Fibroblast of lung (primary cell): ENCODE measurements at regions not wholly inside any gene's neighbourhood (a gene's known extent, or its start where the extent isn't known, plus 50 kb on each side); places are given as distances from the start of the nearest gene placed in this dataset.

Source experiments
- EZH2 ChIP-seq: IDR thresholded peaks from 2 replicates; pipeline ENCODE4 v1.5.1; 2012; ENCODE audit warnings: low read length, control low read depth, mild to moderate bottlenecking; ENCODE audit errors: missing control alignments
- TF ChIP-seq, protein P1 (sequence below), 2 donors: IDR thresholded peaks in 1 of 2; conservative IDR thresholded peaks in 1 of 2; 1 replicate in 1 of 2; 2 replicates in 1 of 2; pipeline ENCODE4 v1.5.1; 2011 to 2012; ENCODE audit warnings: low read length in 2 of 2, control low read depth in 1 of 2, inconsistent platforms in 1 of 2, low read depth in 1 of 2, mild to moderate bottlenecking in 1 of 2

DNA sequence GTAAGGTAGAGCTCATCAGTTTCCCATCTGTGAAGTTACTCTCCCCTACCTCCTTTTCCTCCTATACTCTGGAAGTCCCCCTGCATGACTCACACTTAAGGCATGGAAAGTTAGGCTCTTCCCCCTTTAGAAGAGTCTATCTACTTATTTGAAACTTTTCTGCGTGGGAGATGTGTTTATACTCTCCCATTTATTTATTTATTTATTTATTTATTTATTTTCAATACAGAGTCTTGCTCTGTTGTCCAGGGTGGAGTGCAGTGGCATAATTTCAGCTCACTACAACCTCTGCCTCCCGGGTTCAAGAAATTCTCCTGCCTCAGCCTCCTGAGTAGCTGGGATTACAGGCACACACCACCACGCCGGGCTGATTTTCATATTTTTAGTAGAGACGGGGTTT lies 107.5 kb upstream of the JCAD start:
- TF ChIP-seq EZH2, result no peak
- TF ChIP-seq, protein P1, sequence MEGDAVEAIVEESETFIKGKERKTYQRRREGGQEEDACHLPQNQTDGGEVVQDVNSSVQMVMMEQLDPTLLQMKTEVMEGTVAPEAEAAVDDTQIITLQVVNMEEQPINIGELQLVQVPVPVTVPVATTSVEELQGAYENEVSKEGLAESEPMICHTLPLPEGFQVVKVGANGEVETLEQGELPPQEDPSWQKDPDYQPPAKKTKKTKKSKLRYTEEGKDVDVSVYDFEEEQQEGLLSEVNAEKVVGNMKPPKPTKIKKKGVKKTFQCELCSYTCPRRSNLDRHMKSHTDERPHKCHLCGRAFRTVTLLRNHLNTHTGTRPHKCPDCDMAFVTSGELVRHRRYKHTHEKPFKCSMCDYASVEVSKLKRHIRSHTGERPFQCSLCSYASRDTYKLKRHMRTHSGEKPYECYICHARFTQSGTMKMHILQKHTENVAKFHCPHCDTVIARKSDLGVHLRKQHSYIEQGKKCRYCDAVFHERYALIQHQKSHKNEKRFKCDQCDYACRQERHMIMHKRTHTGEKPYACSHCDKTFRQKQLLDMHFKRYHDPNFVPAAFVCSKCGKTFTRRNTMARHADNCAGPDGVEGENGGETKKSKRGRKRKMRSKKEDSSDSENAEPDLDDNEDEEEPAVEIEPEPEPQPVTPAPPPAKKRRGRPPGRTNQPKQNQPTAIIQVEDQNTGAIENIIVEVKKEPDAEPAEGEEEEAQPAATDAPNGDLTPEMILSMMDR (conservative IDR thresholded peaks at IDR 0.05 in 1 of 2, IDR thresholded peaks at IDR 0.05 in 1 of 2; ENCODE audit: low read depth in 1 of 2, low read length in 2 of 2), result no peak
